HG02588 (cell line): ENCODE measurements at regions not wholly inside any gene's neighbourhood (a gene's known extent, or its start where the extent isn't known, plus 50 kb on each side); places are given as distances from the start of the nearest gene placed in this dataset.

Source experiments
- ATAC-seq: cut with Tn5 transposase; IDR thresholded peaks from one replicate; pipeline ENCODE4 v1.9.1; 2021; ENCODE audit warnings: mild to moderate bottlenecking, moderate library complexity; ENCODE audit not compliant: unreplicated experiment

DNA sequence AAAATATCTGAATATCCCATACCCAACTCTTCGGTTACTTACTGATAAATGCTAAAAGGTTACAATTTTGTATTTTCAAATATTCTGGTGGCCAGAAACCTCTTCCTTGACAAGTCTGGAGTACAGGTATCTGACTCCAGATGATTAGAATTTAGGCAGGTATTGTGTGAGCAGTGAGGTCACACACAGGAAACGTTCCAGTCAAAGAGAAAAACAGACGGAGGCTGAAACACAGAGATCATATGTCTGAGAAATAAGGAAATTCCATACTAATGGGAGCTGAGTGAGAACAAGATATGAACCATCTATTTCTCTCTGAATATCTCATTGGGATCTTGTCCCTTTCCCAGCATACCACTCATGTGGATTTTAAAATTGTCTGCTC lies 89.4 kb upstream of the IGLL5 start:
- ATAC-seq: no peak

DNA sequence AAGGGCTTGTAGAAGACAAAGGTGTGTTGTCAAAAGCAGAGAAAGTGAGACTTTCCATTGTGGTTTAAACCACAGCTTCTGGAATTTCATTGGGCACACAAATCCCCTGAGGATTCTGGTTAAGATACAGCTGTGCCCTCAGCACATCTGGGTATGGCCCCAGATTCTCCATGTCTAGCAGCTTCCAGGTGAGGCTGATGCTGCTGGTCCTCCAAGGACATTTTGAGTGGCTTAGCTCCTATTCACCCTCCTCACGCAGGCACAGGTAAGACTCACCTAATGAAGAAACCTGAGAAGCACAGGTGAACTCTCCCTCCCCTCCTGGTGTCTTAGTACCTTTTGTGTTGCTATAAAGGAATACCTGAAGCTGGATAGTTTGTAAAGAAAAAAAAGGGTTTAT lies 88.9 kb upstream of the IGLL5 start:
- ATAC-seq: no peak

DNA sequence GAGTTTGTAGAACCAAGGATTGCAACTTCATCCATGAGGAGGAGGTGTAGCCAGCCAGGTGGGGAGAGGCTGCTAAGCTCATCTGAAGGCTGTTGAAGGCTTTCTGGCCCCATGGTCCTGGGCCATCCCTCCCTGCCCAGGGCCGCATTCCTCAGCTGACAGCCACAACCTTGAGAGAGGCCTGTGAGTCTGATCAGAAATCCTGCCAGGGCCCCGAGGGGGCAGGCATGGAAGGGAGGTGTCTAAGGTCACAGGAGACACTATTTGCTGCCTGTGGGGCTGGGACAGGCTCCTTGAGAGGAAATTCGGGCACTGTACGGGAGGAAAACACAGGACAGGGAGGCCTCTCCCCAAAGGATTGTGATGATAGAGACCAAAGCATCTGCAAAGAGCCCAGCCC lies 88.1 kb upstream of the IGLL5 start:
- no peak for ATAC-seq

DNA sequence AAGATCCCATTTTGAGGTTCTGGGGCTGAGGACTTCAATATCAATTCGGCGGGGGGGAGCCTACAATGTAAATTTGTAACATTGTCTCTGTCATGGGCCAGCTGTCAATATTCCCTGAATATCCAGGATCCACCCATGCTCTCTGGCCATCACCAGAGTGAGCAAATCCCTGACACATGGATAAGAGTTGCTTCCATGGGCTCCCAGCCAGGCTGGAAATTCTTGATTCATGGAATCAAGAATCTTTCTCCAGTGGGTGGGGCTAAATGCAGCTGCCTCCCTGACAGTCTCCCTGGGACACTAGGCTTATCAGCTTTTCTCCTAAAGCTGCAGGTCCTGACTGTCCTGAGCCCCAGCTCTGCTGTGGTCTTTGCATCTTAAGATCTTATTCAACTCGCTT lies 86.9 kb upstream of the IGLL5 start:
- ATAC-seq: no peak

DNA sequence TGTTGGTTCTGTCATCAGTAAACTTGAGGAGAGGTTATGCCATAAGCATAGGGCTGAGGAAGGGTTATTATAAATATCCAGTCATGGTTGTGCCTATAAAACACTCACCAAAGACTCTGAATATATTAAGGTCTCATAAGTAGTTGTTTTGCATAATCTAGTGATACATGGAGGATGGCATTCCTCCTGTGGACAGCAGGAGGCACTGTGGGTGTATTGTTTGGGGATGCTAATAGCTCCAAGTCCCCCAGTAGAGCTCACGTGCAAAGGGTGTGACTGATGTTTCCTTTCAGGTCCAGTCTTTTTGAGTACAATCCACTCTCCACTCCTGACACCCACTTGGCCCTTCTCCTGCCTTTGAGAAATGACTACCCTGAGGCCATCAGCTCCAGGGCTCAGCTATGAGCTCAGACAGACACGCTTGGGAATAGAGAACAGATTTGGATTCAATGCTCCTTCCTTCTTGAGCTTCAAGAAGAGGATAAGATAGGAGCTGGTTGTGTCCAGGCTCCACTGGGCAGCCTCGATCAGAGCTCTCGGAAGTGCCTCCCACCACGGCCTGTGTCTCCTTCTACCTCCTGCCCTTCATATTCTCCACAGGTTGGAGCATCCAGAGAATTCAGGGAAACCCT lies 85.2 kb upstream of the IGLL5 start:
- ATAC-seq: no peak

DNA sequence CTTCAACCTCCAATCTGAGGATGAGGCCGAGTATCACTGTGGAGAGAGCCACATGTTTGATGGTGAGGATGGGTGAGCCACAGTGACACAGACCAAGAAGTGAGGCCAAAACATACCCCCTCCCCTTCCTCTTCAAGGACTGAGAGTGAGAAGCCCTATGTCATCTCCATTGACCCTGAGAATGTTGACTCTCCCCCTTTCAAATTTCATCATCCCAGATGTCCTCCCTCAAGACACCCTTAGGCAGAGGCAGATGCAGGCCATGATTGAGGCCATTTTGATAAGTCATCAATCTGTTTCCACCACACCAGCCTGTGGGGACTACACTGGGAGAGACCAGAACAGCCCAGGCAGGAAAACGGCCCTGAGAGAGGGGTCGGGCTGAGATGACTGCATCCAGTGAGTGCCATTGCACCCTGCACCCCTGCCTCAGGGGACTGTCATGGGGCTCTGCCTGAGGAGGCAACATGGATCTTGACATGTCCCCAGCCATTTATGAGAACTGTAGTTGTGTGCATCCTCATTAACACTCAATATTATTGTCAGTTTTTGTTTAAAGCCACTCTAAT lies 84.2 kb upstream of the IGLL5 start:
- no peak for ATAC-seq

DNA sequence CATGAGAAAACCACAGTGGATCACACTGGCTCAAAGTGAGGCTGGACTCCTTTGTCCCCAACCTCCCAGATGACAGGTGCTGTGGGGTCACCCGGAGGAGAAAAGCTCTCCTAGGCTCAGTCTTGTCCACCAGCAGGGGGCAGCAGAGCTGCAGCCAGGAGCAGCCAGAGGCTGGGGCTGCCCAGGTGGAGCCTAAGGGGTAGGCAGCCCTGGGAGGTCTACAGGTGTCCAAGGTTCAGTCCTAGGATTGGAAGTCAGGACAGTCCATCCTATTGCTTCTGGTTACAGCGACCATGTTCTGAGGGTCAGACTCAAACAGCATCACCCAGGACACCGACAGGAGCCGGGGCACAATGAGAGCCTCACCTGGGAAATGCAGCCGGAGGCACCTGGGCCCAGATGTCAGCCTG lies 77.6 kb upstream of the IGLL5 start:
- ATAC-seq: no peak

DNA sequence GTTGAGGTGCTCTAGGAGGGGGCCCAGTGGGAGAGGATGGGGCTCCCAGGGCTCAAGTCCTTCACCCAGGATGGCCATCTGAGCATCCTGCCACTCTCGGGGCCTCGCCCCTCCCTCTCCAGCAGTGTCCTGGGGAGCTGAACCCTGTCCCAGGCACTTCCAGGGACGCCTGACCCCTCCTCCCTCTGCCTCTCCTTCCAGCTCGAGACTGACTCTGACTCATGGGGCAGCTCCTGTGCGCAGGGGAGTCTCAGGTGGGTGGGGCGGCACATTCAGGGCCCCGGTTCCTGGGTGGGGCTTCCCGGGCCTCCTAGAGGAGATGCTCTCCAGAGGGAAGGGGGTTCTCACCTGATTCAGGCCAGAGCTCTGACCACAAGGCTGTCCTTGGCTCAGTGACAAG lies 77.1 kb upstream of the IGLL5 start:
- no peak for ATAC-seq

DNA sequence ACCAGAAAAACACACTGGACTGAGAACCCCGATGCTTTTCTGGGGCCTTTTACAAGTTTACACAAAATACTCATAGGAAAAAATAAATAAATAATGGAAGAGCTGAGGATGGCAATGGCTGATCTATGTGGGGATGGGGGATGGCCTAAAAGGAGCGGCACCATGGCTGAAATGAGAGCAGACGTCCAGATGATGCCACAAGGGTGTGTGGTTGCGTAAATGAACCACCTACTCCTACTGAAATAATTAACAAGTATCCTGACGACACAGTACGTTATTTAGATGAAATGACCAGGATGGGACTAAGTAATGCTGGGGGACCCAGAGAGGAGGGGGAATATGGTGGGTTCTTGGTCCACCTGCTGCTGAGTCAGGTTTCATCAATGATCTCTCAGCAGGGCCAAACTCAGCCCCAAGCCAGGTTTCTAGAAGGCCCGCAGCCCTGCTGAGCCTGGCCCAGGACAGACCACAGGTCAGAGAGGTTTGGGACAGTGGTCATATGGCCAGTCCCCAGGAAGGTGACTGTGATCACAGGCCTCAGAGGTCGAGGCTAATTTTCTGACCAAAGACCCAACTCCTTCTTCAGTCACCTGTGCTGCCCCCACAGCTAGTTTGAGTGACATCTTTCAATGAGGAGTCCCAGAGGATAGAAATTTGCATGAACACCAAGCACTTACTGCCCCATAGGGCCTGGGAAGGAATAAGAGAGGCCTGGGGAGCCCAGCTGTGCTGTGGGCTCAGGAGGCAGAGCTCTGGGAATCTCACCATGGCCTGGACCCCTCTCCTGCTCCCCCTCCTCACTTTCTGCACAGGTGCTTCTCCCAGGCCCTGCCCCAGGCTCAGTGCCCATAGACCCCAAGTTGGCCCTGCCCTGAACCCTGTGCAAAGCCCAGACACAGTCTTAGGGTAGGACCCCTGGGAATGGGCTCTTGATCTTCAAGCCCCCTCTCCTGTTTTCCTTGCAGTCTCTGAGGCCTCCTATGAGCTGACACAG lies 76.3 kb upstream of the IGLL5 start:
- no peak for ATAC-seq

DNA sequence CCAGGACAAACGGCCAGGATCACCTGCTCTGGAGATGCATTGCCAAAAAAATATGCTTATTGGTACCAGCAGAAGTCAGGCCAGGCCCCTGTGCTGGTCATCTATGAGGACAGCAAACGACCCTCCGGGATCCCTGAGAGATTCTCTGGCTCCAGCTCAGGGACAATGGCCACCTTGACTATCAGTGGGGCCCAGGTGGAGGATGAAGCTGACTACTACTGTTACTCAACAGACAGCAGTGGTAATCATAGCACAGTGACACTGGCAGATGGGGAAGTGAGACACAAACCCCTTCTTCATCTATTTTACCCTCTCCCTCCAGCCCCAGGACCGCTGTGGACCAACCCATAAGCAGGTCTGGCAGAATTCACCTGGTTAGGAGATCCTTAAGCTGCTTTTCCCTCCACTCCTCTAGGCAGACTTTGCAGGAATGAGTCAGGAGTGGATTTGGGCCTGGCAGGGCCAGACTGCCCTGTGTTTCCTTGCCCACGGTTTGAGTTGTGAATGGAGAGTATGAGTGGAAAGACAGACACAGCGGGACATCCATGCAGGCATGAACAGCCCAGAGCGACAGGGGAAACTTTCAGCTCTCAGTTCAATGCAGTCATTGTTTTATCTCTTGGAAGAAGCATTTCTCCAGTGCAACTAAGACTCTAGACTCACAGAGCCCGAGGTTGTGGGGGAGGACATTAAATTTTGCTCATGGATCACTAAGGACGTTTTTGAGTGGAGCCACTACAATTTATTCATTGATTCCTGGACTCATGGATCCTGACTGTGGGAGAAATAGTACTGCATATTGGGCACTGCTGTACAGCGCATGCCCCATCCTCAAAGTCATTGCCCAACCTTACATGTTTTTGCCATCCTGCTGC lies 75.3 kb upstream of the IGLL5 start:
- no peak for ATAC-seq

DNA sequence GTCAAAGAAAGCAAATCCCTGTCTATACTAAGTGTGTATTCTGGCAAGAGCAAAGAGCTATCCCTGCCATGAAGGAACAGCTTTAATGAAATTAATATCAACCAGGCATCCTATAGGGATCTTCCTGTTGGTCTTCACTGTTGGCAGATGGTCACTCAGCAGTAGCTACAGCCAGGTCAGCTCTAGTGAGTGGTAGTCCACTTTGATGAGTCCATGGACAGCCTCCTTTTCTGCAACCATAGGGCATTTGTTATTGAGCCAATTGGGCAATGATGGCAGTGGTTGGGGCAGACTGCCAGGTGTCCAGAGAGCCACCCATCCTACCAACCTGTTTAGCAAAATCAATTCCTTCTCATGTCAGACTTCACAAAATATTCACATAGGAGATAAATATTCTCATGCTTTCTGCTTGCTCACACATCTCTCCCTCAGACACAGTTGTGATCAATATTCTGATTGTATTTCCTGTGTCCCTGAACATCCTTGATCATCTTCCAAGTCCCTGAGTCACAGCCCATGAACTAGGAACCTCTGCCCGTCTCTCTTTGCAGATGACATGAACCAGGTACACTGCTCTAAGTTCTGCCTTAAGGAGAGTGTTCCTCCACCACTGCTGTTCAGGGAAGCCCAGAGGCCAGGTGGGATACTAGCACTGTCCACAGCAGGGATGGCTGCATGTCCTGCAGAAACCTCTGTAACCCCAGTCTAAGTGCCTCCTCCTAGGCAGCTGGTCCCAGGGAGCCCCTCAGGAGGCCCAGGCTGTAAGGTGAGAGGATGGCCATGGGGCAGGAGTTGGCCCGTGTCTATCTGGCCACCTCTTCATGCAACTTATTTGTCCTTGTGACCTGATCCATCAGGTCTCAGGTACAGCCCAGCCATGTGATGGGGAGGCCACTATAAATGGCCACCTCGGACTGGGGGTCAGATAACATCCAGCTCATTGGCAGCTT lies 74.2 kb upstream of the IGLL5 start:
- ATAC-seq: no peak

DNA sequence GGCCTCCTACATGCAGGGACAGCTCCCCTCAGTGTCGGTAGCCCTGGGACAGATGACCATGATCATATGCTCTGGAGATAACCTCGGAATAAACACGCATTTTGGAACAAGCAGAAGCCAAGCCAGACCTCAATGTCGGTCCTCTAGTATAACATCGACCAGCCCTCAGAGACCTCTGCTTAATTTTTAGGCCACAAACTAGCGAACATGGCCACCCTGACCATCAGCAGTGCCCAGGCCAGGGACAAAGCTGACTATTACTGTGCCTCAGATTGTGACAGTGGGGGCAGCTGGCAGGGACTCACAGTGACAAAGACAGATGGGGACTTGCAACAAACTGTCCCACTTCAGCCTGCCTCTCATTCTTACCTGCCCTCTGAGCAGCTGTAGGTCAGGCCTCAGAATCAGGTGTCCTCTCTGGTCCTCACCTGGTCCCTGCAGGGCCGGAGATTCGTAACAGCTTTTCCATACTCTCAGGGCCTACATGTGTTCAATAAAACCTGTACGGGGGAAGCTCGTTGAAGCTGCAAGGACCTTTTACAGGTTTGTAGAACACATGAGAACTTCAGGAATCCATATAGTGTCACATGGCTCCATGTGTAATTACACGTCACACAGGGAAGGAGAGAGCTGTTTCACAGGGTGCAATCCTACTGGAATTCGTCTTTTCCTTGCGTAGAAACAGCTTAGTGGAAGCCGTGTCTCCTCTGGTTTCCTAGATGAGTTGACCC lies 72.8 kb upstream of the IGLL5 start:
- no peak for ATAC-seq

DNA sequence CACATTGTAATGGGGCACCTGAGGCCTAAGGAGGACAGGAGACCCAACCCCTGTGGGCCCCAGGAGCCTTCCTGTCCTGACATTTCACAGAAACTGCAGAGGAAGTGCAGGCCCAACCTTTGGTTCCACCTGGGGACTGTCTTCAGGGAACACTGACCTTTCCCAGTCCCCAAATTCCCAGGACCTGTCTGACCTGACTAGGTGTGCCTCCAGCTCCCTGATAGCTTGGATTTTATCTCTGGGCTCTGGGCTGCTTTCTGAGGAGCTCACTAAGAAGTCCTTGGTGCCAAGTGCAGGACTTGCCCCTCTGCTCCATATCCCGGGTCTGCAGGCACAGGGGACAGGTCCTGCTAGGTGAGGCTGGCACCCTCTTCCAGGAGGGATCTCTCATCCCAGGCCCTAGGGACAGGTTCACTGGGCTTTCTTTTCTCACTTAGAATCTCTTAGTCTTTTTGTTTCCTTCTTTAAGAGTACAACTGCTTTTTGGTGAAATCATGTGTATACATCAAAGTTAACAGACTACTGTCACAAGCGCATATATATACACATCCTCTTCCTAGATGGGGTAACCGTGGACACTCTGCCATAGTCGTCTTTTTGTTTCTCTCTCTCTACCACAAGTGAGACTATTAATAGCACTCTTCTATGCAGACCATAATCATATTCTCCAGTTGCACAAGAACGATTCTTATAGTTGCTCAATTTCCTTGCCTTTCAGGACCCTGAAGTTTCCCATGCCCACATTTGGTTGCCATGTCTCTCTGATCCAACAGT lies 72.0 kb upstream of the IGLL5 start:
- ATAC-seq: no peak

DNA sequence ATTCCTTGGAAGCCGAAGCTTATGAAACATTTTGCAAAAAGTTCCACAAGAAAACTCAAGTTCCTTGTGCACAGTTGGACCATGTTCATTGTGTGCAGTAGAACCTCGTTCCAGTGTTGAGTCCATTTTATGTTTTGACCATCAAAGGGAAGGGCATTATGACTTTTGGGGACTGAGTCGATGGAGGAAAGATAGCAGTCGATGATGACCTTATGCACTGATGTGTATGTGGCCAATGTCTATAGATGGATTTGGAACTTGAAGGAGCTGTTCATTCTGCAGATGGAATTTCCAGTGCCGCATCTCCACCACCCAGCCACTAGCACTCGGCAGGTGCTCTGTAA lies 71.5 kb upstream of the IGLL5 start:
- ATAC-seq: no peak

DNA sequence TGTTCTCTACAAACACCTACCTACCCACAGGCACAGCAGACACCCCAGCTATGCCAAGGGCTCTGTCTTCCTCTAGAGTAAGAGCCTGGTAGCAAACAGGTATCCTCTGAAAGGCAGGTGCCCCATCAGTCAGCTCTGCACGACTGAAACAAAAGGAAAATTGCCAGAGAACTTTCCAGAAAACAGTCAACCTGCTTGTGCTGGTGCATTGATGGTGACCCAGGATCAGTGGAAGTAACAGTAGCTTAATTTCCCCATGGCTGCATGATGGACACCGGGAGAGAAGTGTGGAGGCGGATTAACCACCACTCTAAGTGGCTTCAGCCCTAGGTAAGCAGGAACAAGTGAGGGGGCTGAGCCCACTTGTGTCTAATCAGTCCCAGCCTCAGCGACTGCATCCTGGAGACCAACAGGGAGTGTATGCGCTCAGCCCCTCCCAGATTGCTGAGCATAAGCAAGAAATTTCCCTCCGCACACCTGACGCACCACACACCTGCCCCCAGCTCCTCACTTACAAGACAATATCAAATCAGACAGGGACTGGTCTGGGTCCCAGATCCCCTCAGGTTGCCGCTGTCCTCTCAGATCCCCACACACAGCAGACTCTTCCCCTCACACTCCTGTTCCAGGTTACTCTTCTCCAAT lies 70.7 kb upstream of the IGLL5 start:
- no peak for ATAC-seq

DNA sequence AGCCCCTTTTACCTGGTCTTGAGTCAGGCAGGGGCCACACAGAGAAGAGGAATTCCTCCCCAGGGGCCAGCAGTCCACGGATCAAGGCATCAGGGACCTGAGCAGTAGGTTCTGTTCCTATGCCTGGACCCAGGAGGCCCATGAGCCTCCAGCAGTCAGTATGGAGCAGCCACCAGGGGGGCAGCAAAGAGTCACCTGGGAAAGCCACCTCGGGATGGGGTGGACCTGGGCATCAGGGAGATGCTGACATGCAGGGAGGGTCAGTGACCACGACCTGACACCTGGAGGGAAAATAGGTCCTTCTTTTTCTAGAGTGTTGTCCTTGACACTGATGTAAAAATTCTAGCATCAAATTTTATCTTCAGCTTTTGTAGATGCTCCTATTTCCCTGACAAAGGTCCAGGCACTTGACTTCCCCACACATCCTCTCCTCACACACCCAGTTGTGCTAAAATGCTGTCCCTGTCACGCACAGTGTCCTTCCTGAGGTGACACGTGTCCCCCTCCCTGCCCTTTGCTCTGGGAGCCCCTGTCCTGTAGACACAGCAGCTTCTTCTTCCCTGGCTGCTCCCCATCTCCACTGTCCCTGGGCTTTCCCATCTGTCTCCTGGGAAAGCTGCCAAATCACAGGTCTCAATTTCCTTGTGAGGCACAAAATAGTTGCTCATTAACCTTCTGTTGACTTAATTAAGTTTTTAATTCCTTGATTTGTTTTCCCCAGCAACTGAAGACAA lies 70.0 kb upstream of the IGLL5 start:
- ATAC-seq: no peak

DNA sequence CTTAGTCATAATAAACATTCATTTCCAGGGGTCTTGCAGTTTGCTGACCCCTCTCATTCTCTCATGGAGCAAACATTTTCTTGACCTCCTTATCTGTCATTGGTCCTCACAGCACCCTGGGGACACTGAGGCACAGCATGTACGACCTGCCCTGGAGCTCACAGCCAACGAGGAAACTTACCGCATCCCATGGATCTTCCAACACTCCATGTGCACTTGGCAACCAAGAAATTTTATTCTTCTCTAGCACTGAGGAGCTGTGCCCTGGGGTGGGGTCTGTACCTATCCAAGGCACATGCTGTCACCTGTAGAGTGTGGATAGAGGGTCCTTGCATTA lies 69.4 kb upstream of the IGLL5 start:
- no peak for ATAC-seq
